BLaER1 treated with 17β-estradiol and CSF1 and Interleukin-3, amounts not matched to agents 10 nM and 100 nM (cell line): ENCODE measurements at regions not wholly inside any gene's neighbourhood (a gene's known extent, or its start where the extent isn't known, plus 50 kb on each side); places are given as distances from the start of the nearest gene placed in this dataset.
"Not testable (repeated sequence)": the region's sequence is repeated elsewhere in the genome, so short reads cannot be mapped to it uniquely, and the experiment has no call there.

Experiments used
- H3K27ac ChIP-seq, 11 experiments: shearing (Covaris generic); formaldehyde crosslinking; 2 replicates each; pipeline ENCODE4 v1.8.1; 2022
- H3K27me3 ChIP-seq, 11 experiments: shearing (Covaris generic); formaldehyde crosslinking; 2 replicates each; pipeline ENCODE4 v1.8.1; 2022
- H3K36me3 ChIP-seq, 11 experiments: shearing (Covaris generic); formaldehyde crosslinking; 2 replicates each; pipeline ENCODE4 v1.8.1; 2022
- H3K4me1 ChIP-seq, 10 experiments: shearing (Covaris generic); formaldehyde crosslinking; 2 replicates each; pipeline ENCODE4 v1.8.1; 2022
- H3K4me2 ChIP-seq, 11 experiments: shearing (Covaris generic); formaldehyde crosslinking; 2 replicates each; pipeline ENCODE4 v1.8.1; 2022
- H3K4me3 ChIP-seq, 10 experiments: shearing (Covaris generic); formaldehyde crosslinking; 2 replicates each; pipeline ENCODE4 v1.8.1; 2022
- H3K9ac ChIP-seq, 11 experiments: shearing (Covaris generic); formaldehyde crosslinking; 2 replicates each; pipeline ENCODE4 v1.8.1; 2022
- H3K9me3 ChIP-seq, 11 experiments: shearing (Covaris generic); formaldehyde crosslinking; replicated peaks in 1 of 11; 2 replicates each; pipeline ENCODE4 v1.8.1; 2022
- H4K20me1 ChIP-seq, 11 experiments: shearing (Covaris generic); formaldehyde crosslinking; 2 replicates each; pipeline ENCODE4 v1.8.1; 2022
- Cebpa-rat ChIP-seq, 11 experiments: shearing (Covaris generic); IDR thresholded peaks; 2 replicates each; pipeline ENCODE4 v1.8.1; 2022

DNA sequence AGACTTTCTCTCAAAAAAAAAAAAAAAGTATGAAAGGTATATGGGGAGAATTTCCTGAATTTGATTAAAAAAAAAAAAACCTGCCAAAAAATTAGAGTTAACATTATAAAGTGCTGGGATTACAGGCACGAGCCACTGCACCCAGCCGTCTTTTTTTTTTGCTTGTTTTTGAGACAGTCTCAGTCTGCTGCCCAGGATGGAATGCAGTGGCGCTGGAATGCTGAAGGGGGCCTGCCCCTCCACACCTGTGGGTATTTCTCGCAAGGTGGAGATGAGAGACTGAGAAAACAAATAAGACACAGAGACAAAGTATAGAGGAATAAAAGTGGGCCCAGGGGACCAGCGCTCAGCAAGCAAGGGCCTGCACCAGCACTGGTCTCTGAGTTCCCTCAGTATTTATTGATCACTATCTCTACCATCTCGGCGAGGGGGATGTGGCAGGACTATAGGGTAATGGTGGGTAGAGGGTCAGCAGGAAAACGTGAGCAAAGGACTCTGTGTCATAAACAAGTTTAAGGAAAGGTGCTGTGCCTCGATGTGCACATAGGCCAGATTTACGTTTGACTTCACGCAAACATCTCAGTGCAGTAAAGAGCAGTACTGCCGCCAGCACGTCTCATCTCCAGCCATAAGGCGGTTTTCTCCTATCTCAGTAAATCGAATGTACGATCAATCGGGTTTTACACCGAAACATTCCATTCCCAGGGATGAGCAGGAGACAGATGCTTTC lies 117.2 kb downstream of the GOSR1 start:
- Histone ChIP-seq H3K4me2 (no peak overlapping the region), H3K27me3 (no peaks in the 10 kb centered on the region), H4K20me1 (no peaks in the 10 kb centered on the region), H3K9ac (no peak overlapping the region), H3K27ac (no peak overlapping the region), H3K9me3 (peaks cover 10 to 21% (median 16%) of the 10 kb centered on the region in 11 experiments; a peak in 20 of 22 replicates), H3K36me3 (no peaks in the 10 kb centered on the region), H3K4me3 (no peak overlapping the region), H3K4me1 (peaks cover 2 to 18% (median 15%) of the 10 kb centered on the region in 10 experiments)
- TF ChIP-seq Cebpa-rat (IDR thresholded peaks at IDR 0.05): no peak

- H3K4me3 ChIP-seq: no peak overlapping the region
- no peak for TF ChIP-seq Cebpa-rat (IDR thresholded peaks at IDR 0.05)
- H3K4me2 ChIP-seq: peak overlapping the region in 8 of 11 experiments; percentile 26 to 44 (median 32); a peak in 13 of 22 replicates
- H3K9me3 ChIP-seq: peaks cover 2 to 18% (median 9%) of the 10 kb centered on the region in 11 experiments; a peak in 20 of 22 replicates
- H3K27ac ChIP-seq: no peak overlapping the region
- no peaks in the 10 kb centered on the region for H3K27me3 ChIP-seq
- no peaks in the 10 kb centered on the region for H3K36me3 ChIP-seq
- H4K20me1 ChIP-seq: no peaks in the 10 kb centered on the region
- peaks cover 4 to 16% (median 11%) of the 10 kb centered on the region in 10 experiments; a peak in 16 of 20 replicates for H3K4me1 ChIP-seq
- H3K9ac ChIP-seq: peak overlapping the region in 2 of 11 experiments; percentile 27 to 28; a peak in 2 of 22 replicates
Measured at GRCh38 chr17:30590081-30590733, 113.0 kb downstream of the GOSR1 start.

DNA sequence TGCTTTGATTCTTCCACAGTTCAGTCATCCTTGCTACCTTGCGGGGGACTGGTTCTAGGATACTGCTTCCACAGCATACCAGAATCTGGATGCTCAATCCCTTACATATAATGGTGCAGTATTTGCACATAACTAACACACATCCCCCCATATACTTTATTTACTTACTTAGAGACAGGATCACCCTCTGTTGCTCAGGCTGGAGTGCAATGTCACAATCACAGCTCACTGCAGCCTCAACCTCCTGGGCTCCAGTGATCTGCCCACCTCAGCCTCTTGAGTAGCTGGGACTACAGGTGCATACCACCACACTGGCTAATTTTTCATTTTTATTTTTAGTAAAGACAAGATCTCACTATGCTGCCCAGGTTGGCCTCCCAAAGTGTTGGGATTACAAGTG lies 112.2 kb downstream of the GOSR1 start:
- Histone ChIP-seq H3K4me1 (peaks cover 4 to 16% (median 11%) of the 10 kb centered on the region in 10 experiments; a peak in 16 of 20 replicates), H3K9ac (no peak overlapping the region), H4K20me1 (no peaks in the 10 kb centered on the region), H3K36me3 (no peaks in the 10 kb centered on the region), H3K9me3 (peaks cover 0 to 10% (median 1%) of the 10 kb centered on the region in 11 experiments; a peak in 9 of 22 replicates), H3K27ac (no peak overlapping the region), H3K27me3 (no peaks in the 10 kb centered on the region), H3K4me2 (peak overlapping the region in 1 of 11 experiments; percentile 32; a peak in 4 of 22 replicates), H3K4me3 (no peak overlapping the region)
- TF ChIP-seq Cebpa-rat (IDR thresholded peaks at IDR 0.05): no peak

DNA sequence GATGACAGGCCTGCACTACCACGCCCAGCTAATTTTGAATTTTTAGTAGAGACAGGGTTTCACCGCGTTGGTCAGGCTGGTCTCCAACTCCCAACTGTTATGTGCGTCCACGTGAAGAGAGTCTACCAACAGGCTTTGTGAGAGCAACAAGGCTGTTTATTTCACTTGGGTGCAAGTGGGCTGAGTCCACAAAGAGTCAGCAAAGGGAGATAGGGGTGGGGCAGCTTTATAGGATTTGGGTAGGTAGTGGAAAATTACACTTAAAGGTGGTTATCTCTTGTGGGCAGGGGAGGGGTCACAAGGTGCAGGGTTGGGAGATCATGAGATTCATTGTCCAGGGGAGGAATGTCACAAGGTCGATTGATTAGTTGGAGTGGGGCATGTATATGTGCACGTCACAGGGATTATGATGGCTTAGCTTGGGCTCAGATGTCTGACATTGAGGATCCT lies 111.6 kb downstream of the GOSR1 start:
- Histone ChIP-seq H4K20me1 (no peaks in the 10 kb centered on the region), H3K4me2 (no peak overlapping the region), H3K9me3 (peaks cover 0 to 8% (median 0%) of the 10 kb centered on the region in 11 experiments; a peak in 5 of 22 replicates), H3K4me1 (peaks cover 4 to 16% (median 11%) of the 10 kb centered on the region in 10 experiments; a peak in 16 of 20 replicates), H3K9ac (no peak overlapping the region), H3K27ac (no peak overlapping the region), H3K36me3 (no peaks in the 10 kb centered on the region), H3K27me3 (no peaks in the 10 kb centered on the region), H3K4me3 (no peak overlapping the region)
- no peak for TF ChIP-seq Cebpa-rat (IDR thresholded peaks at IDR 0.05)

DNA sequence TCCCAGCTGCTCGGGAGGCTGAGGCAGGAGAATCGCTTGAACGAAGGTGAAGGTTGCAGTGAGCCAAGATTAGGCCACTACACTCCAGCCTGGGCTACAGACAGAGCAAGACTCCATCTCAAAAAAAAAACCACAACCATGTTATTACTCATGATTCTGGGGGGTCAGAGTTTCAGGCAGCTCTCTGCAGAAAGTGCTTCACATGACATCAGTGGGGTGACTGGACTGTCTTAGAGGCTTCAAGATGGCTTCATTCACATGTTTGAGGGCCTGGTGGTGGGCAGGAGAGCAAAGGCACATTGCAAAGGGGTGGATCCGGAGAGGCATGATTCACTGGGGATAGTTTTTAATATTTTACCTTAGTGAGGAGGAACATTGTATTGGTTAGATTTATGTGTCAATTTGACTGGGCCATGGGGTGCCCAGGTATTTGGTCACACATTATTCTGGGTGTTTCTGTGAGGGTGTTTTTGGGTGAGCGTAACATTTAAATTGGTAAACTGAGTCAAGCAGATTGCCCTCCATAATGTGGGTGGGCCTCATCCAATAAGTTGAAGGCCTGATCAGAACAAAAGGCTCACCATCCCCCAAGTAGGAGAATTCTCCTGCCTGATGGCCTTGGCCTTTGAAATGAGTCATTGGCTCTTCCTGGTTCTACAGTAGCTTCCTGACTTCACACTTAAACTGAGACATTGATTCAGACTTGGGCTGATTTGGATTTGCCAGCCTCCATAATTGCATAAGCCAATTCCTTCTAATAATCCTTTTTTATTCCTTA lies 109.8 kb downstream of the GOSR1 start:
- Histone ChIP-seq H3K4me2 (peak overlapping the region in 2 of 11 experiments; percentile 5 to 34; a peak in 2 of 22 replicates), H3K36me3 (no peaks in the 10 kb centered on the region), H3K27ac (no peak overlapping the region), H3K27me3 (no peaks in the 10 kb centered on the region), H3K4me3 (no peak overlapping the region), H3K9ac (no peak overlapping the region), H3K9me3 (peaks cover 0 to 8% (median 0%) of the 10 kb centered on the region in 11 experiments; a peak in 5 of 22 replicates), H4K20me1 (no peaks in the 10 kb centered on the region), H3K4me1 (peaks cover 4 to 16% (median 11%) of the 10 kb centered on the region in 10 experiments; a peak in 16 of 20 replicates)
- TF ChIP-seq Cebpa-rat (IDR thresholded peaks at IDR 0.05): no peak

GRCh38 chr17:30584810-30585209 lies 107.6 kb downstream of the GOSR1 start:
- no peak overlapping the region for H3K27ac ChIP-seq
- no peaks in the 10 kb centered on the region for H3K27me3 ChIP-seq
- H3K4me2 ChIP-seq: no peak overlapping the region
- TF ChIP-seq Cebpa-rat (IDR thresholded peaks at IDR 0.05): no peak
- peaks cover under 1 to 7% (median 4%) of the 10 kb centered on the region in 10 experiments; a peak in 12 of 20 replicates for H3K4me1 ChIP-seq
- no peak overlapping the region for H3K4me3 ChIP-seq
- H3K9ac ChIP-seq: no peak overlapping the region
- no peaks in the 10 kb centered on the region for H3K36me3 ChIP-seq
- H4K20me1 ChIP-seq: no peaks in the 10 kb centered on the region
- H3K9me3 ChIP-seq: peaks cover 0 to 8% (median 0%) of the 10 kb centered on the region in 11 experiments; a peak in 5 of 22 replicates

DNA sequence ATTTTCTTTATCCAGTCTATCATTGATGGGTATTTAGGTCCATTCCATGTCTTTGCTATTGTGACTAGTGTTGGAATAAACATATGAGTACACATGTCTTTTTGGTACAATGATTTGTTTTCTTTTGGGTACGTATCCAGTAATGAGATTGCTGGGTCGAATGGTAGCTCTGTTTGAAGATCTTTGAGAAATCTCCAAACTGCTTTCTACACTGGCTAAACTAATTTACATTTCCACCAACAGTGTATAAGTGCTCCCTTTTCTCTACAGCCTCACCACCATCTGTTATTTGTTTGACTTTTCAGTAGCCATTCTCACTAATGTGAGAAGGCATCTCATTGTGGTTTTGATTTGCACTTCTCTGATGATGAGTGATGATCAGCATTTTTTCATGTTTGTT lies 103.7 kb downstream of the GOSR1 start:
- no peaks in the 10 kb centered on the region for H3K9me3 ChIP-seq
- 0 out of 20 replicates have a peak, but pooled peaks cover 0 to 3% (median 0%) of the 10 kb centered on the region in 10 experiments for H3K4me1 ChIP-seq
- no peak overlapping the region for H3K9ac ChIP-seq
- H3K4me2 ChIP-seq: no peak overlapping the region
- H4K20me1 ChIP-seq: no peaks in the 10 kb centered on the region
- no peak for TF ChIP-seq Cebpa-rat (IDR thresholded peaks at IDR 0.05)
- no peak overlapping the region for H3K27ac ChIP-seq
- no peaks in the 10 kb centered on the region for H3K36me3 ChIP-seq
- H3K27me3 ChIP-seq: no peaks in the 10 kb centered on the region
- no peak overlapping the region for H3K4me3 ChIP-seq

GRCh38 chr17:30579610-30580315 lies 102.6 kb downstream of the GOSR1 start:
- no peak overlapping the region for H3K9ac ChIP-seq
- H4K20me1 ChIP-seq: no peaks in the 10 kb centered on the region
- H3K4me3 ChIP-seq: no peak overlapping the region
- no peak overlapping the region for H3K27ac ChIP-seq
- no peaks in the 10 kb centered on the region for H3K9me3 ChIP-seq
- H3K4me2 ChIP-seq: no peak overlapping the region
- no peaks in the 10 kb centered on the region for H3K36me3 ChIP-seq
- no peak for TF ChIP-seq Cebpa-rat (IDR thresholded peaks at IDR 0.05)
- 0 out of 20 replicates have a peak, but pooled peaks cover 0 to 3% (median 0%) of the 10 kb centered on the region in 10 experiments for H3K4me1 ChIP-seq
- H3K27me3 ChIP-seq: no peaks in the 10 kb centered on the region

GRCh38 chr17:30578015-30578717 lies 101.0 kb downstream of the GOSR1 start:
- H3K27me3 ChIP-seq, H3K4me2 ChIP-seq, H3K36me3 ChIP-seq, H4K20me1 ChIP-seq, H3K9me3 ChIP-seq, H3K27ac ChIP-seq, H3K9ac ChIP-seq, H3K4me1 ChIP-seq, H3K4me3 ChIP-seq: not testable (repeated sequence)
